Keratinocyte (primary cell): ENCODE measurements at regions not wholly inside any gene's neighbourhood (a gene's known extent, or its start where the extent isn't known, plus 50 kb on each side); places are given as distances from the start of the nearest gene placed in this dataset.

Experiments
- EZH2 ChIP-seq: IDR thresholded peaks from one replicate; pipeline ENCODE4 v1.6.1; 2012; ENCODE audit warnings: inconsistent platforms, mild to moderate bottlenecking, low read length, moderate library complexity
- TF ChIP-seq, protein P1 (sequence below), 3 experiments: IDR thresholded peaks in 1 of 3; conservative IDR thresholded peaks in 1 of 3; optimal IDR thresholded peaks in 1 of 3; 2 replicates in 2 of 3; 3 replicates in 1 of 3; pipeline versions ENCODE3 to v1.5.1; 2011; ENCODE audit warnings: low read length in 3 of 3, mild to moderate bottlenecking in 3 of 3, moderate library complexity in 2 of 3, control low read depth in 1 of 3, inconsistent platforms in 1 of 3; ENCODE audit not compliant: insufficient read depth in 2 of 3; ENCODE audit errors: extremely low read depth in 1 of 3

DNA sequence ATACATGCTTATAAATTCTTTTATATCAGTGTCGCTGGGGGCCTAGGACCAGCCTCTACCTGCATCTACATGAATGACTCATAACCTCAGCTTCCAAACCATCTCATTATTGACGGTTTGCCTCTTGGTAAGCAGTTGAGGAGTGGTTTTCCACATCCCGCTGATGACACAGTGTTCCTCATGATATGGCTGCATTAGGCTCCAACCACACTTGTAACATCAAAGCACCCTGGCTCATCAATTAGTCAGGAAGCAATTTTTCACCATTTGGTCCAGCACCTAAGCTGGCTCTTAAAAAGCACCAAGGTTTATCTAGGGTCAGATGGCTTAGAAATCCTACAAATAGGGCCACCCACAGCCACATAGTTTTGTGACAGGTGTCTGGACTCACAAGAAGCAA is 402.4 kb downstream of the ARHGEF28 start:
- TF ChIP-seq, protein P1, sequence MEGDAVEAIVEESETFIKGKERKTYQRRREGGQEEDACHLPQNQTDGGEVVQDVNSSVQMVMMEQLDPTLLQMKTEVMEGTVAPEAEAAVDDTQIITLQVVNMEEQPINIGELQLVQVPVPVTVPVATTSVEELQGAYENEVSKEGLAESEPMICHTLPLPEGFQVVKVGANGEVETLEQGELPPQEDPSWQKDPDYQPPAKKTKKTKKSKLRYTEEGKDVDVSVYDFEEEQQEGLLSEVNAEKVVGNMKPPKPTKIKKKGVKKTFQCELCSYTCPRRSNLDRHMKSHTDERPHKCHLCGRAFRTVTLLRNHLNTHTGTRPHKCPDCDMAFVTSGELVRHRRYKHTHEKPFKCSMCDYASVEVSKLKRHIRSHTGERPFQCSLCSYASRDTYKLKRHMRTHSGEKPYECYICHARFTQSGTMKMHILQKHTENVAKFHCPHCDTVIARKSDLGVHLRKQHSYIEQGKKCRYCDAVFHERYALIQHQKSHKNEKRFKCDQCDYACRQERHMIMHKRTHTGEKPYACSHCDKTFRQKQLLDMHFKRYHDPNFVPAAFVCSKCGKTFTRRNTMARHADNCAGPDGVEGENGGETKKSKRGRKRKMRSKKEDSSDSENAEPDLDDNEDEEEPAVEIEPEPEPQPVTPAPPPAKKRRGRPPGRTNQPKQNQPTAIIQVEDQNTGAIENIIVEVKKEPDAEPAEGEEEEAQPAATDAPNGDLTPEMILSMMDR (optimal IDR thresholded peaks at IDR 0.05 in 1 of 3, IDR thresholded peaks at IDR 0.05 in 1 of 3, conservative IDR thresholded peaks at IDR 0.05 in 1 of 3; ENCODE audit: extremely low read depth in 1 of 3, insufficient read depth in 2 of 3, low read length in 3 of 3), result no peak
- TF ChIP-seq EZH2, result no peak
